Erythroblast (primary cell): ENCODE measurements at regions not wholly inside any gene's neighbourhood (a gene's known extent, or its start where the extent isn't known, plus 50 kb on each side); places are given as distances from the start of the nearest gene placed in this dataset.

ENCODE experiments used
- GATA1 ChIP-seq: IDR thresholded peaks from 2 replicates; pipeline ENCODE4 v1.6.1; 2011; ENCODE audit warnings: low read depth, mild to moderate bottlenecking, control low read depth, low read length, moderate library complexity
- POLR2A ChIP-seq: IDR thresholded peaks from 2 replicates; pipeline ENCODE4 v1.6.1; 2011; ENCODE audit warnings: mild to moderate bottlenecking, low read length

- no peak for TF ChIP-seq POLR2A
- no peak for TF ChIP-seq GATA1
Measured at GRCh38 chr6:55009131-55009530, 162.6 kb downstream of the FAM83B start.
